NCI-H748 (cell line): ENCODE measurements at regions not wholly inside any gene's neighbourhood (a gene's known extent, or its start where the extent isn't known, plus 50 kb on each side); places are given as distances from the start of the nearest gene placed in this dataset.
A peak's percentile ranks its signal among the peaks of the same experiment; 100 is the strongest.

Source experiments
- DNase-seq: peaks from one replicate; lab custom pipeline; 2025; ENCODE audit not compliant: unreplicated experiment; lab: John Stamatoyannopoulos, UW

DNA sequence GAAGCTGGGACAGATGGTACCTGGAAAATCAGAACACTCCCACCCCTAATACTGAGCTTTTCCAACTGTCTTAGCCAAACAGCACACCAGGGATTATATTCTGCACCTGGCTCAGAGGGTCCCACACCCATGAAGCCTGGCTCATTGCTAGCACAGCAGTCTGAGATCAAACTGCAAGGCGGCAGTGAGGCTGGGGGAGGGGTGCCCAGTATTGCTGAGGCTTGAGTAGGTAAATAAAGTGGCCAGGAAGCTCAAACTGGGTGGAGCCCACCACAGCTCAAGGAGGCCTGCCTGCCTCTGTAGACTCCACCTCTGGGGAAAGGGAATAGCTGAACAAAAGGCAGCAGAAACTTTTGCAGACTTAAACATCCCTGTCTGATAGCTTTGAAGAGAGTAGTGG is 403.3 kb downstream of the MBD2 start:
- DNase-seq = peak; percentile 35

DNA sequence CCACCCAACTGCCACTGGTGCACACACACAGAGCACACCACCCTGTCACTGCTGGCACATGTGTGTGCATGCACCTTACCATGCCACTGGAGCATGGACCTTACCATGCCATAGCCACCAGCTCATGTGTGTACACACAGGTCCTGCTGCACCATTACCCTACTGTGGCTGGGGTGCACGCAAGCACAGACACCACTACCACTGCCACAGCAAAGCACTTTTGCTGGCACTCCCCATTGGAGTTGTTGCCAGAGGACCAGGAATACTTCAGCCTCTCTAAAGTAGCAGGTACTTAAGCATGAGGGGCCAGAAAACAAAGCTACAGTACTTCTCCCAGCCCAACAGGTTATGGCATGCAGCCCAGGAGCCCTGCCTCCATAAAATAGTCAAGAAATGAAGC is 404.8 kb downstream of the MBD2 start:
- no peak for DNase-seq

DNA sequence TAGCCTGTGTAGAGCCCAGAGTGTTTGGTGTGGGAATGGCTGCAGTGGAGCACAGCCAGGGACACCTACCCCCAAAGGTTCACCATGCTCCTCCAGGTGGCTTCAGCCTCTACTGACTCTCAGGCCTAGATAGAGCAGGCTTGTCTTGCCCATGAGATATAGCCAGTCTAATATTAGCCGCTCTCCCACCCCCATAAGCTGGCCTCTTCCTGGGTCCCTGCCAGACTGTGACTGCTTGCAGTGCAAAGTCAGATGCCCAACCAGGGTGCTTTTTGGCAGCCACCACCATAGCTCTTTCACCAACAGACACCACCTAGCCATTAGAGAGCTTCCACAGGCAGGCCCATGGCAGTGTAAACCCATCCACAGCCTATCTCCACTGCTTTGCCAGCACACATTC is 405.3 kb downstream of the MBD2 start:
- no peak for DNase-seq

DNA sequence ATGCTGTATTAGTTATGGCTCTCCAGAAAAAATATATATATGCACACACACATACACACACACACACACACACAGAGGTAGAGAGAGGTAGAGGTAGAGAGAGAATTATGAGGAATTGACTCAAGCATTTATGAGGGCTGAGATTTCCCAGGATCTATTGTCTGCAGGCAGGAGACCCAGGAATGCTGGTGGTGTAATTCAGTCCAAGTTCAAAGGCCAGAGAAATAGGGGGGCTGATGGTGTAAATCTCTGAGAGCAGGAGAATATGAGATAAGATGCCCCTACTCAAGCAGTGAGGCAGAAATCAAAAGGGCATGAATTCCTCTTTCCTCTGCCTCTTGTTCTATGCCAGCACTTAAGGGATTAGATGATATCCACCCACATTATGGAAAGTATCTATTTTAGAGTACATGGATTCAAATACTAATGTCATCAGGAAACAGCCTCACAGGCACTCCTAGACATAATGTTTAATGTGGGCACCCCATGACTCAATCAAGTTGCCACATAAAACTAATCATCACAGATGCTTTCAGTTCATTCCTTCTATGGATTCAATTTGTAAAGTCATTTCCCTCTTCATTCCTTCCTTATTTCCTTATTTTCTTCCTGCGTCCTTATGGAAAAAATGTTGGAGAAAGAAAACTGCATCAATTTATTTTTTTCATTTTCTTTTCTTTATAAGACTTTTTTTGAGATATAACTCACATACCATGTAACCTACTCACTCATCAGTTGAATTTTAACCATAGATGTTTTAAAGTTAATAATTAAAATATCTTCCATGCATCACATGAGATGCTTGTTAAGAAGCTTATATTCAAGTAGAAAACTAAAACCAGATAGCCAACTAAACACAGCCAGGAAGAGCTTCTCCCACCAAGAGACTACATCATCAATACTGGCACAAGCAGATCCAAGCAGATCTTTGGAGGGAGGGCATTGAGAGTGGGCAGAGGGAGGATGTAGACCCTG is 406.2 kb downstream of the MBD2 start:
- no peak for DNase-seq

DNA sequence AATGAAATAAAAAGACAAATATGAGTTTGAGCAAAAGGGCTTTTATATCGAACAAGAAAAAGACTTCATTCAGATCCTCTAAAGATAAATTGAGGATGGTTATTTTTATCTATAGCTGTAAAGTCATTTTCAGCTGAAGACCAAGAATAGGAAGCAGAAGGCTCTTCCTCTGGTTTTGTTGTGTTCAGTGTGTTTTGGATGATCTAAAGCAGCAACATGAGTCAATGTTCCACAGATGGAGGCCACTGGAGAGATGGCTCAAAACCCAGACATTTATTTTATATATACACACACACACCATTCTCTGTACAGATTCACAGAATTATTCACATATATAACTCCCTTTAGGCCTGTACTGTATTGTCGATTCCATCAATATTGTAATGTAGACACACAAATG is 424.3 kb downstream of the MBD2 start:
- DNase-seq = no peak

DNA sequence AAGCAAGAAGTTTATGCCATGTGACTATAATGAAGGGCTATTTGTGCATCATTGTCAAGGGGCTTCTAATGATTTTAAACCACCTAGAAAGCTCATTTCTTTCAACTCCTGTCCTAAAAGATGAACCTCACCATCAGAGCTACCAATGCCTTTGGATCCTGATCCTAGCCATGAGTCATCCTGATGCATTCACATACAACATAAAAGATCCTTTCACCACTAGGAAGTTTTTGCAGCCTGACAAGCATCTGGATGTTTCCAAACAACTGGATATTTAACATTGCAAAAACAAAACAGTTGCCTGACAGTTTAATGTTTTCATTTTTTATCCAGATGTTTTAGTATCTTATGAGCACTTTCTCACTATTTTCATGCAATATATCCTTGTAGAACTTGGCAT is 425.3 kb downstream of the MBD2 start:
- DNase-seq = no peak

DNA sequence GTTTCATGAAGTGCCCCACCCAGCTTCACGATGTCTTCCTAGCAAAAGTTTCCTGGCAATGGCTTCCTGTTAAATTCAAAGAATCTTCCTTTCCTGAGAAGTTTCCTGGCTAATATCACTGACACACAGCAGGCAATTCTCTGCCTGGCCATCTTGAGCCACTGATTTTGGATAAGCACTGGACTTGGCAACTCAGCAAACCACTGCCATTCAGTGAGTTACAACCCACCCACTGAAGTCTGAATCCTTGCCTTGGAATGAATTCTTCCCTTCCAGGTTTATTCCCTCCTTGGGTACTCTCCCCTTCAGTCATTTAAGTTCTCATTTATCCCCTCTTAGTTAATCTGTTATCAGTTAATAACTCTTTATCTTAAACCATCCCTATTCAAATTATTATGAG is 426.0 kb downstream of the MBD2 start:
- no peak for DNase-seq

DNA sequence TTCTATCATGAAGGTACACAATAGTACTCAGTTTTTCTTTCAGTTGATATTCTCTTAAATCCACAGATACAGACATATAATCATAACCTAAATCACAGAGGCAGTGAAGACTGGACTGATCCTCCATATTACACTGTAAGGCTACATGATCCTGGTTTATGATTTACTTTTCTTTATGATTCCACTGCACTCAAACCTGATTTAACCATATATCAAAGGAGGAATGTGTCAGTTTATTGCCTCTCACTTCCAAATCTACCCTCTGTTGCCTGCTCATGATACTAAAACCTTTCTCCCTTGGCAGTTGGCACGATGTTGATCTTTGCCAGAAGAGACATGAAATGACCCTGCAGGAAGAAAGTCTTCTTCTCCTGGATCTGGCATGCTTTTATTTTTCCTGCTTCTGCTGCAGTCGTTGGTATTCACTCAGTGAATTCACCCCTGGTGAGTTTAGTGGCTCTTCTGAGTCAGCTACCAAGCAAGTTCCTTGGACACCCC is 426.4 kb downstream of the MBD2 start:
- DNase-seq = no peak

DNA sequence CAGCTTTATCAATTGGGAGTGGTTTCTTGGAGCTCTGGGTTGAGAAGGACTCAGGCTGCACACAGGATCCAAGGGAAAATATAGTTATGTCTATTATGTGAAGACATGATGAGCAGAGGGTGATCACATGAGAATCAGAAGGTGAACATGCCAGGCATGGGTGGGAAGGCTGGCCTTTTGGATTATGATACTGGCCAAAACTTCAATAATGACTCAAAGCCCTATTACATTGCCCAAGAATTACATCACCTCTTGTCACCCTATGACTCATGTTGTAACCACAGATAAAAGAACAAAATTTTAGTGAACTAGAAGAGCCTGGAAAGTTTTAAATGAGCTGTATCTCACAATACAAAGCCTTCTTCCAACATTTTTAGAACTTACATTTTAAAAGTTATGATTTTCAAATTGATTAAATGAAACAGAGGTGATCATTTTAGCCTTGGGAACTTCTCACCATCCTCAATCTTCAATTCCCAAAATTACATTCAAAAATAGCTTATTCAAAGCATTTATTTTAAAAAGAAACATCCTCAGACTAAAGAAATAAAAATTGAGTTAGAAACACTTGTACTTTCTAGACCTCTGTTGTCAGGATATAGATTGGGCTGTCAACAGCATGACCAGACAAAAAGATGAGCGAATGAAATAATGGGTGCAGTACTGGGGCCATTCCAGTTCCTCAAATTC is 428.3 kb downstream of the MBD2 start:
- DNase-seq = no peak

DNA sequence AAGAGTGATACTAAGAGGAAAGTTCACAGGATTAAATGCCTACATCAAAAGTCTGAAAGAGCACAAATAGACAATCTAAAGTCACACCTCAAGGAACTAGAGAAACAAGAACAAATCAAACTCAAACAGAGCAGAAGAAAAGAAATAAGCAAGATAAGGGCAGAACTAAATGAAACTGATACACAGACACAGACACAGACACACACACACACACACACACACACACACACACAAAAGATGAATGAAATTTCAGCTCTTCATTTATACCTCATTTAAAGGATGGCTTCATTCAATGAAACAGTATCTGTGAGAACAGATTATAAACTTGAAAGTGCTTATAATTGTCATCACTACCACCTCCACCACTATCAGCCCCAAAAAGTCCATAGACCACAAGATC is 428.9 kb downstream of the MBD2 start:
- no peak for DNase-seq

DNA sequence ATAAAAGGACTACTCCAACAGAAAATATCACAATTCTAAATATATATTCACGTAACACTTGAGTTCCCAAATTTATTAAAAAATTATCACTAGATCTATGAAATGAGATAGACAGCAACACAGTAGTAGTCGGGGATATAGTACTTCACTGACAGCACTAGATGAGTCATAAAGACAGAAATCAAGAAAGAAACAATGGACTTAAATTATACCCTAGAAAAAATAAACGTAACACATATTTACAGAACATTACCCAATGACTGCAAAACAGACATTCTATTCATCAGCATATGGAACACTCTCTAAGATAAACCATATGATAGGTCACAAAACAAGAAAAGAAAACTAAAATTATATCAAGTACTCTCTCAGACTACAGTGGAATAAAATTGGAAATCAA is 429.4 kb downstream of the MBD2 start:
- no peak for DNase-seq

DNA sequence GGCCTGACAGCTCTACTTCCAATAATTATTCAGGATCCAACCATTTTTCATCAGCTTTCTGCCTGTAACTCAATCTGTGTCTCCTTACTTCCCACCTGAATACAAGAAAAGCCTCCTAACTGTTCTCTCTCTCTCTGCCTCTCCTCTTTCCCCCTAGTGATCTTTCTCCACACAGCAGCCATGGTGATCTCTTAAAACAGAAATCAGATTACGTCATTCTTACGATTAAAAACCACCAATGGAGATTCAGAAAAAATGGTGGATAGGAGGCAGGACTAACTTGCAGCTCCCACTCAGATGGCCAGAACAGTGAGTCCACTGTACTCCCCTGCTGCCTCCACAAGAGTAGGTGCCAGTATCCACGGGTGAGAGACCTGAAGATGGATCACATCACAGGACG is 431.7 kb downstream of the MBD2 start:
- DNase-seq = no peak

DNA sequence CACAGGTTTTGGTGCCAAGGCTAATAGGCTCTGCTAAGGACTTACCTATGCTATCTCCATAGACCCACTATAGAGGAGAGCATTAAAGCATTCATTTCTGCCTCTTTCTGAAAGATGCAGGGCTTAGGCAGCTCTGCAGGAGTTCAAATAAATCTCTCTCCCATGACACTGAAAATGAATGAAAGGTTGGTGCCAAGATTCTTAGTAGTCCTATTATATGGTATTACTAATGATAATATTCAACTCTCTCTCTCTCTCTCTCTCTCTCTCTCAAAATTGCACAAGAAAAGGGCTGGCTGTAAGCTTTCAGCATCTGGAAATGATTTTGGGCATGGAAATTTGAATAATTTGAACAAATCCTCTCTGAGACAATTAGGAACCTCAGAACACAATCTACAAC is 433.7 kb downstream of the MBD2 start:
- no peak for DNase-seq

DNA sequence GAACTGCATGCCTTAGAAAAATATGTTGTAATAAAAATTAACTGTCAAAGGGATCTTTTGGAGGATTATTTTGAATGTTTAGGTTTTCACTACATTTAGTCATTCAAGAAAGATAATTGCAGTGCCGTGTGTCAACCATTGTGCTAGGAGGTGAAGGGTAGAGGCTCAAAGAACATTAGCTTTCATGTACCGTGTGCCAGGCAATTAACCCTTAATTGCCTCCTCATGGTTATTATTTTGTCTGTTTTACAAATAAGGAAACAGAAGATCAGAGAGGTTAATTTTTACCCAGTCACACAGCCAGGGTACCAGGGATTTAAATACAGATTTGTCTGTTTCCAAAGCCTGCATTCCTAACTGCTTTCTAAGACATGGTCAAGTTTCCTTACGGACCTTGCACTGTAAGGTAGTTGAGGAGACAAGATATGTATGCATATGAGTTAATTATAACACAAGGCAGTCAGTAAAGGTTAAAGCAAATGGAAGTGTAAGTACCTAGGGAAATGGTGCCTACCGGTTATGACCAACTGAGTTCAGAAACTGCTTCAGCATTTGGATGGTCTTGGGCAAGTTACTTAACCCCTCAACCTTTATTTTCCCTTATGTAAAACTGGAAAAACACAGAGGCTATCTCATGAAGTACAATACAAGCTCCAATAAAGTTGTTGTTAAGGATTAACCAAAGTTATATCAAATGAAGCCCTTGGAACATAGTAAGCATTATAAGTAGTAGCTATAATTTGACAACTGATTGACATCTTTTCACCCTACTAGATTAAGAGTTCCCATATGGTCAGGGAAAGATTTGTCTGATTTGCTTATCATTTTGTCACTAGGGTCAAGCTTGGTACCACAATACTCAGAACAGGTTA is 434.9 kb downstream of the MBD2 start:
- DNase-seq = peak; percentile 85

DNA sequence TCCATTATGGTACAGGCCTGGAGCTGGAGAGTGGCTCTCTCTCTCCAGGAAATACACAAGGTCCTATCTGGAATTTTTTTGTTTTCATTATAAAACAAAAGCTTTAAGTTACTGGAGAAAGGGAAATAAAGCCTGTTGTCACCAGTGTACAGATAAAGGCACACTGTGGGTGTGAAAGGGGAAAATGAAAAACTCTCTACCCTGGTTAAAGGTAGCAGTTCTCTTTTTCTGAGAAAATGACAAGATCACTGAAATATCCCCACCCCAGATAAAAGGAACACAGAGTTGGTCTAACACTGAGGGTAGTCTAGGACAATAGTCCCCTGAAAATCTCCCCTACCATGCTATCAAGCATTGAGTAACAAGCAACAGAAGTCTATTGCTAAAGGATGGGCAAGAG is 438.7 kb downstream of the MBD2 start:
- no peak for DNase-seq

DNA sequence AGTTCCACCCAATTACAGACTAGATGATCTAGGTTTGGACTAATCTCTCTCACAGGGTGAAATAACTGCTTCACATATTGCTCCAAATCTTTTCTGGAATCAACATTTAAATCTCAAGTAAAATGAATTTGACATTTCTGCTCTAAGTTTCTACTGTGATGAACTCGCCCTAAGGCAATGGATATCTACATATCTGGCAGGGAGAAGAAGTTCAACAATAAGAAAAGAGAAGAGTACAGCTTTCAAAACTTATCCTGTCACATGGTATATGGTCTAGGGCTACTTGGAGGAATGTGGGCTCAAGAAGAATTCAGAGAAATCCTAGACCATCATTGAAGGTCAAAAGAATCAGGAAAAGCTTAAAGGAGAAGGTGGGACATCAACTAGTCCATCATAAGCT is 440.2 kb downstream of the MBD2 start:
- no peak for DNase-seq

DNA sequence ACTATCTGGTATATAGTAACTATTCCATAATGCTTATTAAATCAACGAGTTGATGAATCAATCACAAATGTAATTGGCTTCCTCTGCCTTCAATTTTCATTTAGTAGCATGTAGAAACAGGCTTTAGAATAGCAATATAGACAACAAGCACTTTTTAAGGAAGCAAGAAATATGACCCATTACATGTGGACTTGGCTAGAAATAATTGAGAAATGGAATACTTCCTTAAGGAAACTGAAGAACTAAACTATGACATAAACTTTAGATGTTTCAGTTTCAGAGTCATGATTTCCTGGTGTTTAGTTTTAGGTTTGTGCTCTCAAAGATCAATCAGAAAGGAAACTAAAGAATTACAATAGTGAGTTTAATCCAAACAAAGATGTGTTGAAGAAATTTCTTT is 443.8 kb downstream of the MBD2 start:
- no peak for DNase-seq

DNA sequence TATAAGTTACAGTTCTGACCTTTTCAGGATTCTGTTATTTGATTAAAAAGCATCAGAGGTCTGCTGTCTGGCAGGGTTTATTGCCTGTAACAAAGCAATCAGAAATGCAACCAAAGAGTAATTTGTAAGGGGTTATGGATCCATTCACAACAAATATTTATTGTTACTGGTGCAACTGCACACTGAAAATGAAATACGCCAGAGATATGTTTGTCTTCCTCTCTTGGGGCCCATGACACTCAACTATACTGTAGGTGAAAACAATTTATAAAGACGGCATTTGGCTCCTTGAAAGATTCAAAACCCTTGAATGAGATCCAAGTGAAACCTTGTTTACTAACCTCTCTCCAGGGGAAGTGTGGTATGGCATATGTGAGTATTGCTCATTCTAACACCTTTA is 452.2 kb downstream of the MBD2 start:
- no peak for DNase-seq

DNA sequence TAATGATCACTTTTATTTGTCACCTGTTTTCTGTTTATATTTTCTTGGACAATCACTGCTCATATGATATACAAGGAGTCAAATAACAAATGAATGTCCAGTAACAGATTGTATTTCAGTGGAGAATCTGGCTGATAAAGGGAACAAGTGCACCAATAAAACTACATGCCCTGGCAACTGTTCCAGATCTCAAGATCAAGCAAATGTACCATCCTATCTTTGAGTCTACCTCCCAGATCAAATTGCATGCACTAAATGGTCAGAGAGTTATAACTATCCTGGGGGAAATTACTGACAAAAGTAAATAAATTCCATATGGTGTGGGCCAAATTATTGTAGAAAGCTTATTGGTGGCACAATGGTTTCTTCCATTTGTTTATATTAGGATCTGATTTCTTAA is 452.8 kb downstream of the MBD2 start:
- DNase-seq = peak; percentile 93

DNA sequence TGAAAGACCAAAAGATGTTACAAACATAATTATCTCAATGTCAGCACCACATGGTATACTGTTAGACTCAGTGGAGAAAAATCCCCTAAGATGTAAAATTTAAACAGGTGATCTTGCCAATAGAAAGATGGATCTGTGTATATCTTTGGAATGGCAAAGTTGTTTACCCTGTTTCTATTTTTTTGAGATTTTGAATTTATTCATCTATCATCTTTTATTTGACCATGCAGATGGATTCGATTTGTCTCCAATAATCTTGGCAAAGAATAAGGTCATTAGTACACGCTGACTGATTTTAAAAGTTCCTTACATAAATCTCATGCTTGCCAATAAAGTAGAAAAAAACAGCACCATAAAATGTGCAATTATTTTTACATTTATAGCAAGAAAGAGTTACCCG is 459.3 kb downstream of the MBD2 start:
- no peak for DNase-seq

DNA sequence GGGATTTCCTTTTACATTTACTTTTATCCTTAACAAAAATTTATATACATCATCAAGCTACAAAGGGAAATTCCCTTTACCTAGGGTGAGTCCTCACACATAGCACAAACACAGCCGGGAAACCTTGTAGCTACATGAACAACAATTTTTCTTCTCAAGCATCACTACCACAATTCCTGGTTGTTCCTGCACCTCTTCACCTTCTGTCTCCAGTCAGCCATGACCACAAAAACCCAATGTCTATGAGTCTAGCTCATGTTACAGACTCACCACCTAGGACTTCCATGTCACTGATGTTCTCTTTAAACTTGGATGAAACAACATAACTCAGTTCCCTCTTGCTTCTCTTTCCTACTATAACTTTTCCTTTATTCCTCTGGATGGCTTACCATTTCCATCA is 460.4 kb downstream of the MBD2 start:
- no peak for DNase-seq
